Limb (tissue), 2 donors: ENCODE measurements at regions not wholly inside any gene's neighbourhood (a gene's known extent, or its start where the extent isn't known, plus 50 kb on each side); places are given as distances from the start of the nearest gene placed in this dataset.
"Not testable (repeated sequence)": the region's sequence is repeated elsewhere in the genome, so short reads cannot be mapped to it uniquely, and the experiment has no call there.

Experiments
- DNase-seq, 2 donors: peaks; one replicate each; pipeline ENCODE4 v3.0.0-alpha.2; 2016; ENCODE audit errors: extremely low spot score in 2 of 2

DNA sequence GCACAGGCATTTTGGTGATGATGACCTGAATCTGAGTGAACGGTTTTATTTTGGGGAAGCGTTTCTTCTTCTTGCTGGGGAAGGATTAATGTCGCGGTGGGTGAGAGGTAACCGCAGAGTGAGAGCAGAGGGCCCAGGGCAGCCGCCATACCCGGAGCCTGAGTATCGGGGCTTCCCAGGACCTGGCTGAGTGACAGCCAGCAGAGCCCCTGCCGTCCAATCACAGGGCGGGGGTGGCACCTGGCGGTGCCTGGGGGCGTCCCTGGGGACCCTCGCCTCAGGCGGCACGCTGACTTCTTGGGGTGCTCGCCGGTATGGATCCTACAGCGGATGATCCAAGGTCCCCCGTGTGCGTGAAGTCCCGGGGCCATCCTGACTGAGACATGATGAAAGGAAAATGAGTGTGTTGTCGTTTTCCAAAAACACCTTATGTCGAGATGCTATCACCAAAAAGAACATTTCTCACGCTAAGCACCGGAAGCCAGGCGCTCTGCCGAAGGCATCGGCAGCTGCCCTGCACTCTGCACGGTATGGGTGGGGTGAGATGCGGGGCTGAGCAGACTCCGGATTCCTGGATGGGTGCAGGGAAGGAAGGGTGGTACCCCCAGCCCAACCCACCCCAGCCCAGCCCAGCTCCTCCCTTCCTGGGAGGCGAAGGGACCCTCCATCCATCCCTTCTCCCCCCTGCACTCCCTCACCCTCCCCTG, 227.9 kb upstream of the SHH start:
- DNase-seq: no peak

DNA sequence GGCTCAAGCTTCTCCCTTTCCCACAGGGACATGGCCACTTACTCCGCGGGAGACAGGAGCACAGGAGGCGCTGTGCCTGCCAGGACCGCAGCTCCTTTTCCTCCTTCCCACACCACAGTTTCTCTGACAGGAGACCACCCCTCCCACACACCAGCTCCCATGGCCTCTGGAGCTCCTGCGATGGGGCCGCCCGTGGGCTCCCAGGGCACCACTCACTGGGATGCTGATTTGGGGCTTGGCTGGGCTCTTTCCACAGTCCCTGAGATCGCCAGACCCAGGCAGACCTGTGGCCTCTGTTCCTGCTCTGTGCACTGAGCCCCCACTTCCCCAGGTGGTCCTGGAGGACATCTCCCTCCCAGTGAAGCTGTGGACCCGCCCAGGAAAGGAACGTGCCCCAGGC, 226.9 kb upstream of the SHH start:
- no peak for DNase-seq

DNA sequence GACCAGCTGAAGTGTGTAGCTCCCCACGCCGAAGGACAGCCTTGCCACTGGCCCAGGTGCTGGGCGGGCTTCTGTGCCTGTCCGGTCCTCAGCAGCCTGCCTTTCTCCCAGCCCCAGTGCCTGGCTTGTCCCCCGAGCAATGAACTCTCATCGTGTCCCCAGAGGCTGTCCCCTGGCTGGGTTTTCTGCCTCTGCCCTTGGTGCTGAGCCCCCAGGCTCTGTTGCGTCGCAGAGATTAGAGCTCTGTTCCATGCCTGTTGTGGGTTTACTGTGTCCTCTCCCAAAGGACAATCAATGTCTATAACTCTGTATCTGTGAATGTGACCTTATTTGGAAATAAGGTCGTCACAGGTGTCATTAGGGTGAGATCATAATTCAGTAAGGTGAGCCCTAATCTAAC, 226.1 kb upstream of the SHH start:
- no peak for DNase-seq

DNA sequence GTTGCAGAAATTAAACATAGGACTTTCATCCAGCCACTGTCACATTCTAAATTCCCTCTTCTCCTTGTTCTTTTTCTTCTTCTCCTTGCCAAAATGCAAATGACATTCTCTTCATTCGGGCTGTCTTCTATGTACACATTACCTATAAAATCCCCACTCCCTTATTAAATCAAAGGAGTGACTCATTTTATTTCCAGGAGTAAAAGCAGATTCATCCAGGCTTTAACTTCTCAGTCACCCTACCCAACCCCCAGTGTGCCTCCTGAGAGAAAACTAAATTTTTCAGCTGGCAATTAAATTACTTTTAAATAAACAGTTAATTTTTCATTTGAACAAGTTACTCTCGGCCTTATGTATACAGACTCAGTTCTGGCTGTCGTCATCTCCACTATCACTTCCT, 223.9 kb upstream of the SHH start:
- no peak for DNase-seq

DNA sequence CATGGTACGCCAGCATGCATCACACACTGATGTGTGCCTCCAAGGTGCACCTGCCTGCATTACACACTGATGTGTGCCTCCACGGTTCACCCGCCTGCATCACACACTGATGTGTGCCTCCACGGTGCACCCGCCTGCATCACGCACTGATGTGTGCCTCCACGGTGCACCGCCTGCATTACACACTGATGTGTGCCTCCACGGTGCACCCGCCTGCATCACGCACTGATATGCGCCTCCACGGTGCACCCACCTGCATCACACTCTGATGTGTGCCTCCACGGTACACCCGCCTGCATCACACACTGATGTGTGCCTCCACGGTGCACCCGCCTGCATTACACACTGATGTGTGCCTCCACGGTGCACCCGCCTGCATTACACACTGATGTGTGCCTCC, 223.1 kb upstream of the SHH start:
- not testable (repeated sequence) for DNase-seq

DNA sequence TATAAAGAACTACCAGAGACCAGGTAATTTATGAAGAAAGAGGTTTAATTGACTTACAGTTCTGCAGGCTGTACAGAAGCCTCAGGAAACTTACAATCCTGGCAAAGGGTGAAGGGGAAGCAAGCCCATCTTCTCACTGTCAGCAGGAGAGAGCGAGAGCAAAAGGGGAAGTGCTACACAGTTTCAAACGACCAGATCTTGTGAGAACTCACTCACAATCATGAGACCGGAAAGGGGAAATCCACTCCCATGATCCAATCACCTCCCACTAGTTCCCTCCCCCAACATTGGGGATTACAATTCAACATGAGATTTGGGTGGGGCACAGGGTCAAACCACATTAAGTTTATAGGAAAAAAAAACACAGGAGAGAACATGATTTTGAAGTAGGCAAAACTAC, 222.1 kb upstream of the SHH start:
- DNase-seq: no peak

DNA sequence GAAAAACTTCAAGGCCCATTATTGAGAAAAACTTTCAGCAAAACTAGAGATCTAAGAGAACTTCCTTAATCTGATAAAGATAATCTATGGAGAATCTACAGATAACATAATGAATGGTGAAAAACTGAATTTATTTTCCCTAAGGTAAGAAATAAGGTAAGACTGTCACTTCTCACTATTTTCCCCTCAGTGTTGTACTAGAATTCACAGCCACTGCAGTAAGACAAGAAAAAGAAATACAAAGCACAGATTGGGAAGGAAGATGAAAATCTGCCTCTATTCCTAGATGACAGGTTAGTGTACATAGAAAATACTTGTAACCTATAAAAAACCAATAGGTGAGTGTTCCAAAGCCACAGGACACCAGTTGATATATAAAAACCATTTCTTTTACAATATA, 220.7 kb upstream of the SHH start:
- no peak for DNase-seq

DNA sequence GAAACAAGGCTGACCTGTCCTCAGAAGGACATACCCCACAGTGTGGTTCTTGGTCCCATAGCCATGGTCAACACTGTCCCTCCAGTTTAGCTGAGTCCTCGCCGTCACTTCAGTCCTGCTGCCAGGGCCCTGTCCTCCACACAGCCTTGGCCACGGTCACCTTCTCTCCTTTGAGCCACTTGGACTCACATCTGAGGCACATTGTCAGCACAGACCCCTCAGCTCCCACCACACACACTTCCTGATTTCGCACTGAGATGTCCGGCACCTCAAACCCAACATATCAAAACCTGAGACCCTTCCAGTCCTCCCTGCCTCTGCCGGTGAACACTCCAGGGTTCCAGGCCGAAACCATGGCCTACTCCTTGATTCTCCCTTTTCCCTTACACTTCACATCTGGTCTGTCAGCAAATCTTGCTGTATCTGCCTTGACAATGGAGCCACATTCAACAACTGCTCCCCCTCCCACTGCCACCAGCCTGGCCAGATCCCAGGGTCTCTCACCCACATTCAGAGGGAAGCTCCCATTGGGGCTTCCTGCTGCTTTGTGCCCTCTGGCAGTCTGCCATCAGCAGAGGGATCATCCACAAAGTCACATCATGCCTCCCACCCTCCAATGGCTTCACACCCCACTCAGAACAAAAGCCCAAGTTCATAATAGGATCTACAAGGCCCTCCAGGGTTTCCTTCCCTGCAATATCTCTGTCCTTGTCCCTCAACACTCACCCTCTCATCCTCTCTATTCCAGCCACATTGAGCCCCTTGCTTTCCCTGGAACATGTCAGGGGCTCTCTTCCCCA, 219.6 kb upstream of the SHH start:
- no peak for DNase-seq

DNA sequence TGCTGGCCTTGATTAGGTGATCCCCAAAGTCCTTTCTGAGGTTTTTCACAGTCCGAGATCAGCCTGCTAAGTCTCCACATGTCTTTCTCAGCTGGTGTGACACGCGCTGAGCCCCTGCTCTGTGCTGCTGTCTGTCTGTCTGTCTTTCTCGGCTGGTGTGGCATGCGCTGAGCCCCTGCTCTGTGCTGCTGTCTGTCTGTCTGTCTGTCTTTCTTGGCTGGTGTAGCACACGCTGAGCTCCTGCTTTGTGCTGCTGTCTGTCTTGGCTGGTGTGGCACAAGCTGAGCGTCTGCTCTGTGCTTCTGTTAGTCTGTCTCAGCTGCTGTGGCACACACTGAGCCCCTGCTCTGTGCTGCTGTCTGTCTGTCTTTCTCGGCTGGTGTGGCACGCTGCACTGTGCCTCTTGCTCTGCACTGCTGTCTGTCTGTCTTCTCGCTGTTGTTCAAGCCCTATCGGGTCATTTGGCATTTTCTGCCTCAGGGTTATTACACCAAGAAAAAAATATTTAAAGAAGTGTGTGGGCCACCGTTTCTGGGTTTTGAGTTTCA, 217.3 kb upstream of the SHH start:
- no peak for DNase-seq

DNA sequence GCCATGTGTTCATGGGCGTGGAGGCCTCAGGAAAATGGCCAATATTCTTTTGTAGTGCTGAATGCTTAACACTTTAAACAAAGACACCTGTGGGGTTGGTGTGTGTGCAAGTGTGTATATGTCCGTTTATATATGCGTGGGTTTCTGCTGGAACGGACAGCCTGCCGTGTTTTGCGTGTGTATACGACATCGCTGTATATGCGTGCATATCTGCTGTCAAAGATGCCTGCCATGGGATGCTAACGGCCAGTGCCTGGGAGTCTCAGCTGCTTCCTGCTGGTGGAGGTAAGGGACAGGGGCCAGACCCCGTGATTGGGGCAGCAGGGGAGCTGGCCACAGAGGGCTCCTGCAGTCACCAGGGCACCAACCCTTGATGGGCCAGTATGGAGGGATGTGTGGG, 216.3 kb upstream of the SHH start:
- DNase-seq: no peak

DNA sequence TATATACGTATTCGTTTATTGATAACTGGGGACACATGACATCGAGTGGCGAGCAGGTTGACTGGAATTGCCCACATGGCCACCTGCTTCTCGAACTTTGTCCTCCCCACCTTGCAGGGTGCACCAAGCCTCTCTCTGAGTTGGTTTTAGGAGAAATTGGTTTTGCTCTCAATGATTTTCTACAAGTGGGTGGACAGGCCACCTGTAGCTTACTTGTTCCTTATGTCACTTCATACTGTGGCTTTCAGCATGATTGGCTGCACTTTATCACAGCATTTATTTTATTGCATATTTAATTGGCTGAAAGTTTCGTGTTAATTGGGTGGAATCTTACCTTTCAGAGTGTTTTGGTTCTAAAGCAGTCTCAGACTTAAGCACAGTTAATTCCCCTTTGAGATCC, 215.6 kb upstream of the SHH start:
- no peak for DNase-seq

DNA sequence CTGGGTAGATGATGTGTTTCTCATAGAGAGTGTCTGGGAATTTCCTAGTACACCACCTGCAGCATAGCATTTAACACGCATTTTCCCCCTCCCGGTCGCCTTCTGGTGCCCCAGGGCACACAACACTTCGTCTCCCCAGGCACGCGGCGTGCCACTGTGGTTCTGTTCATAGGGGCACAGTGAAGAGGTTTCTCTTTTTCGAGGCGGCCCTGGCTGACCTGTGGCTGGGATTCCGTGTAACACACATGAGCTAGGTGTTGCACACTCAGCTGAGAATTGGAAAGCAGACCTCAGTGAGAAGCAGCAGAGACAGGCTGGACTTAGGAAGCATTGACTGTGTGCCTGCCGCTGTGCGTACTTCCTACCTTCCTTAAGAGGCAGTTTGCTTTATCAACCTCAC, 214.3 kb upstream of the SHH start:
- DNase-seq: no peak

DNA sequence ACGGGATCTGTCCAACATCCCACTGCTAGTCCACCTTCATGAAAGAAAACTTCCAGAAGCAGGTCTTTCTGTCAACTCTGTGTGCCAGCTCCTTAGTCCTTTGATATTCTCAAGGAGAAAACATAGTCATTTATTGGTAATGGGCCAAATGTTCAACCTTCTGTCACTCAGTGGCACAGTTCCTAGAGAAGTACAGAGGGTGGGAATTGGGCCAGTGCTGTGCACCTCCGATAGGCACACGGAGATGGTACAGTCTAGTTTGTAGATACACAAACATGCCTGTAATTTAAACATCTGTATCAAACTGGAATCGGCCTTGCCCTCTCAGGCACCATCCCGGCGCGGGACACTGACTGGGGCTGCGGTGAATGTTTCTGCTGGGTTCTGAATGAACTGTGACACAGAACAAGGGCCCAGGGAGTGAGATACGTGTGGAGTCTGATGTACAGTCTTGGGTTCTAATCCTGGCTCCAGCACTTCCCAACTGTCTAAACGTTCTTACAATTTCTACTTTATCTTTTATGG, 213.9 kb upstream of the SHH start:
- no peak for DNase-seq

DNA sequence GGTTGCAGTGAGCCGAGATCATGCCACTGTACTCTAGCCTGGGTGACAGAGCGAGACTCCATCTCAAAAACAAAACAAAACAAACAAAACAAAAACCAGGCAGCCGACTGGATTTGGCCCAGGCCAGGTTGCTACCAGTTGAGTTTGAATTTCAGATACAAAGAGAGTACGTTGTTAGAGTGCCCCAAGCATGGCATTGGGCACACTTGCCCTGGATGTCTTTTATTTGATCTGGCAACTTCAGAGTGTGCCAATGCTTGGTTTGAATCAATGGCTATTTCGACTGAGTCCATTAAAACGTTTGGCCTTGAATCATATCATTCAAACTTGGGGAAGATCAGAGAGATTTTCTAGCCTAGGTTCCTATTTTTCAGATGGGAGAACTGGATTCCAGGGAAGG, 213.4 kb upstream of the SHH start:
- no peak for DNase-seq

DNA sequence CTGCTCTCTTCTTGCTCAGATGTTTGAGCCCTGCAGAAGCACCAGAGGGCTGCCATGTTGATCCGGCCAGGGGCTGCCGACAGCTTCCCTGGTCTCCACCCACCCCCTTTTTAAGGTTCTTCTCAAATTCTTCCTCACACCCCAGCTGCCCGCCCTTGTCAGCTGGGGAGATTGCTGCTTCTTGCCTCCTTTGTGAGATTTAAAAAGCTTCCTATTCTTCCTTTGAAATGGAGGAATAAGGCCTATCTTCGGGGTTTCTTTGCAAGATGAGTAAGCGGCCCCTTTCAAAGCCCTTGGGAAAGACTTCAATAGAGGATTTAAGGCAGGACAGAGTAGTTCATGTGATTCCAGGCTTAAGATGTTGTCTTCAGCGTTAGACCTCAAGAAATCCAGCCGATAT, 211.9 kb upstream of the SHH start:
- no peak for DNase-seq

DNA sequence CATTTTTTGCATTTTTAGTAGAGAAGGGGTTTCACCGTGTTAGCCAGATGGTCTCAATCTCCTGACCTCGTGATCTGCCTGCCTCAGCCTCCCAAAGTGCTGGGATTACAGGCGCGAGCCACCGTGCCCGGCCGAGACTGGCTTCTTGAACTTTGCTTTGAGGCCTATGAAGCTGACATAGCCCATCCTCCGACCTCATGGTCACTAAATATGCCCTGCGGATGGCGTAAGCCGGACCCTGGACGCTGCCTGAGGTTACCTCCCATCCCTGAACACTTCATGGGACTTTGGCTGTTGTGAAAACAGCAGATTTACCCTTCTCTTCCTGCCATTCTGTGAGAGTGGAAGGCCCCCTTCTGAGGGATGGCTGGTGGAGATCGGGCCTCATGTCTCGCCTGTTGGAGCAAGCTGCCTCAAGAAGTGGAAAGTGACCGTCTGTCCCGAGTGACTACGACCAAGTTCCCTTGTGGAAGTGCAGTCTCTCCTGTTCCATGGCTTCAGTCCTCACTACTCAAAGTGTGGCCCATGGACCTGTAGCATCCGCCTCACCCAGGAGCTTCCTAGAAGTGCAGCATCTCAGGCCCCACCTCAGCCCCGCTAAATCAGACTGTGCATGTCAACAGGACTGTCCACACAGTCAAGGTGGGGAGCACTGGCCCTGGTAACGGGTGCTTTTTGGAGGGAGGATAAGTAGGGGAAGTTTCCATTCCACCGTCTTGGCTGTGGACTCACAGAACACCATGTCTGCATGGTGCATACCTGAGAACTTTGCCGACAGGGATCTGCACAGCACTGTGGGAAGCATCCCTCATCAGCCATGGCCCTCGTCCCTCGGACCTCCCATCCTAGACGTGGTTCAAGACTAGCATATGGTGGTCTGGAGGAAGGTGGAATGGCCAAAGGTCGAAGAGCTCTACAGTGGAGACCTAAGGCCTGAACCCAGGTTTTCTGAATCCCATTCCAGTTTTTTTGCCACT, 210.5 kb upstream of the SHH start:
- no peak for DNase-seq

DNA sequence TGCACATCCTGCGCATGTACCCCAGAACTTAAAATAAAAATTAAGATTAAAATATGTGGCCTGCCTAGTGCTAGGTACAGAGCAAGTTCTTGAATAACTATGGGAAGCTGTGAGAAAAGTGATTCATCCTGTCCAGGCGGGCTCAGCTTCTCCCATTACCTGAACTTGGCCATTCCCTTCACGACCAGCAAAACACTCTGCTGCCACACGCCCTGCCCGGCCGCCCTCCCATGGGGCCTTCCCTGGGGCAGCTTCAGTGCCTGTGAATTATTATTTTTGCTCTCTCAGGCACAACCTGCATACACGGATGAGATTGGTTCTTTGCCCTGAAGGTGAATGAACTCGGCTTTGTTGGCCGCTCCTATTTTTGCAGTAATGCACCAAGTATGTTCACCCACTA, 209.2 kb upstream of the SHH start:
- no peak for DNase-seq

DNA sequence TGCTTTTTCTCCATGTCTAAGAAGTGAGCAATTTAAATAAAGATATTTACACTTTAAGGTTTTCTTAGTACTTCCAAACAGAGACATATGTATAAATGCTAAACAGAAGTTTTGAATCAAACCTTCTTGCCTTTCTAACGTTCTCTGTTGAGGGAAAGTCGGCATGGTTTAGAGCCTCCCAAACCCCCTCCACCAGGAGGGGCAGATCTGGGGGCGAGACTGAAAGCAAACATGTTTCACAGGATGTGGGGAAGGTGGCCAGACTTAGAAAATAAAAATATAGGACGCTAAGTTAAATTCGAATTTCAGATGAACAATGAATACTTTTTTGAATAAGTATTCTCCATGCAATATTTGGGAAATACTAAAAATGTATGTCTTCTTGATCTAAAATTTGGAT, 208.3 kb upstream of the SHH start:
- no peak for DNase-seq

DNA sequence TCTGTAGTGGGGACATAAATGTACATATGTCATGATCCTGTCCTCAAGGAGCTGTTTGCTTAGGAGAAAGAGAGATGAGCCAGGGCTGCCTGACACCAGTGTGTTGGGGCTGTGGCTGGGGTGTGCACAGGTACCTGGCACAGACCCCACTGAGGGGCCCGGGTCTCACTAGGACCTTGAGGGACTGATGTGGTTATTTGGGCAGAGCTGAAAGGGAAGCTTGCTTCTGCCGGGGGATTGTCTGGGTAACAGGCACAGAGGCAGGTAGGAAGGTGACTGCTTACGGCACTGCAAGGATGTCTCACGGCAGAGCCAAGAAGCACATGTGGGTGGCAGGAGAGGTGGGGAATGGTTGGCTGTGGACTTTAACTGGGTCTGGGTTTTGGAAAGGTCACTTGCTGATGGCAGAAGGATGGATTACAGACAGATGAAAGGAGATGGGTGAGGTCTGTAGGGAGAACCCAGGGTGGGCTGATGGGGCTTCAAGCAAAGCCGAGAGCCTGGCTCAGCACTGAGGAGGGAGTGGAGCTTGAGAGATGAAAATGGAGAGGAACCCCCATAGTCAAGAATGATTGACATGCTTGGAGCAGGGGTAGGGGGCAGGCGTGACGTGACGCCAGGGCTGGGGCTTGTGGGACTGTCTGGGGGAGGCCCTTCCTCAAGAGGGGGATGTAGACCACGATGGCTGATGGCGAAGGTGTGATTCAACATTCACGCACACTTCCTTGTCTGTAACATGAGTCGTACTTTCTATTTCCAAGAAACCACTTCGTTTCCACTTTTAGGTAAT, 207.7 kb upstream of the SHH start:
- DNase-seq: no peak

DNA sequence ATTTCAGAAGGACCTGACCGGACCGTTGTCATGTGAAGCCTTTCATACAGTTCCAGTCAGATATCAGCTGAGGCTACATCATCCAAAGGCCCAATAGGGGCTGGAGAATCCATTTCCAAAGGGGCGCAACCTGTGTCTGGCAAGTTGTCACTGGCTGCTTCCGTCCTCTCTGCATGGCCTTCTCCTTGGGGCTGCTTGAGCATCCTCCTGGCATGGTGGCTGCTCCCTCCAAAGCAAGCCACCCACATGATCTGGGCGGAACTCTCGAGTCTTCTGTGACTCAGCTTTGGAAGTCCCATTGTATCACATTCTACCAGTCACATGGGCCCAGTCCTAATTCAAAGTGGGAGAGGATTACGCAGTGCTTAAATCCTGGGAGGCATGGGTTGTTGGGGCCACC, 207.0 kb upstream of the SHH start:
- DNase-seq: no peak
